ENCODE measurements at regions not wholly inside any gene's neighbourhood (a gene's known extent, or its start where the extent isn't known, plus 50 kb on each side); places are given as distances from the start of the nearest gene placed in this dataset.

GRCh38 chr13:103451656-103452055 is 385.4 kb upstream of the SLC10A2 start:
- Histone ChIP-seq H3K9me3 (no peaks in the 10 kb centered on the region), H3K4me3 (no peak overlapping the region), H3K27ac (no peak overlapping the region), H3K4me1 (no peaks in the 10 kb centered on the region), H3K36me3 (no peaks in the 10 kb centered on the region), H3K27me3 (no peaks in the 10 kb centered on the region)
- no peak for DNase-seq
- TF ChIP-seq CTCF (IDR thresholded peaks at IDR 0.05): no peak
- intact Hi-C loops (cut with DNase I; ENCODE audit: low total_unique reads): no loop called here

GRCh38 chr13:103443604-103444003 is 377.4 kb upstream of the SLC10A2 start:
- no peak for DNase-seq
- Histone ChIP-seq H3K9me3 (no peaks in the 10 kb centered on the region), H3K4me3 (no peak overlapping the region), H3K4me1 (no peaks in the 10 kb centered on the region), H3K27ac (no peak overlapping the region), H3K36me3 (no peaks in the 10 kb centered on the region), H3K27me3 (no peaks in the 10 kb centered on the region)
- TF ChIP-seq CTCF (IDR thresholded peaks at IDR 0.05): no peak
- intact Hi-C loops (cut with DNase I; ENCODE audit: low total_unique reads): no loop called here

GRCh38 chr13:103437651-103438050 is 371.4 kb upstream of the SLC10A2 start:
- Histone ChIP-seq H3K27me3 (no peaks in the 10 kb centered on the region), H3K36me3 (no peaks in the 10 kb centered on the region), H3K4me3 (no peak overlapping the region), H3K9me3 (no peaks in the 10 kb centered on the region), H3K27ac (no peak overlapping the region), H3K4me1 (no peaks in the 10 kb centered on the region)
- DNase-seq: no peak
- TF ChIP-seq CTCF (IDR thresholded peaks at IDR 0.05): no peak
- intact Hi-C loops (cut with DNase I; ENCODE audit: low total_unique reads): no loop called here

- no peak for TF ChIP-seq CTCF (IDR thresholded peaks at IDR 0.05)
- intact Hi-C loops (cut with DNase I; ENCODE audit: low total_unique reads): no loop called here
Observed at GRCh38 chr13:103436057-103436654, 369.9 kb upstream of the SLC10A2 start.

DNA sequence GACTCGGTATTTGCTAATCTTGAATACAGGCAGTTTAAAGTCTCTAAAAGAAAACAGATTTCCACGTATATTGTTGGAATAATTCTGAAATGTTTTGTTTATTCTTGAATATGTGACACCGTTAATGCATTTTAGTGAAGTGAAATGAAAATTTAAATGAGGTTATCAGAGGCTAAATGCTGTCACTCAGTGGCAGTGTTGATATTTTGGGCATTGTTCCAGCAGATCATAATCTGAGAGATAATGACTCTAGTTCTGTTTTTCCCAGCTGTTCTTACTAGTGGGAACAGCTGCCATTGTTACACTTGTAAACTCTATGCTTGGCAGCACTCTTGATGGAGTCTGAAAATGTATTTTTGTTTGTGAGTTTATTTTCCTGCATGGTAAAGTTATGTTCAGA is 365.6 kb upstream of the SLC10A2 start:
- no peaks in the 10 kb centered on the region for H3K36me3 ChIP-seq
- no peak for DNase-seq
- intact Hi-C loops (cut with DNase I; ENCODE audit: low total_unique reads): no loop called here

More at GRCh38 chr13:103436057-103436654, 369.9 kb upstream of the SLC10A2 start:
- H3K4me1 ChIP-seq: no peaks in the 10 kb centered on the region
- no peaks in the 10 kb centered on the region for H3K27me3 ChIP-seq
- no peaks in the 10 kb centered on the region for H3K9me3 ChIP-seq
- no peaks in the 10 kb centered on the region for H3K36me3 ChIP-seq
- no peak overlapping the region for H3K27ac ChIP-seq
- H3K4me3 ChIP-seq: no peak overlapping the region
- DNase-seq: no peak

More for the DNA sequence above, 365.6 kb upstream of the SLC10A2 start:
- Histone ChIP-seq H3K4me1 (no peaks in the 10 kb centered on the region), H3K27ac (no peak overlapping the region), H3K9me3 (peaks cover 0 to 5% (median 0%) of the 10 kb centered on the region in 3 donors), H3K27me3 (no peaks in the 10 kb centered on the region), H3K4me3 (no peak overlapping the region)
- no peak for TF ChIP-seq CTCF (IDR thresholded peaks at IDR 0.05)
